Left renal pelvis (tissue), 4 donors: ENCODE measurements at regions not wholly inside any gene's neighbourhood (a gene's known extent, or its start where the extent isn't known, plus 50 kb on each side); places are given as distances from the start of the nearest gene placed in this dataset.

Source experiments
- DNase-seq, 4 donors: peaks; one replicate each; pipeline ENCODE4 v3.0.0-alpha.2; 2013; ENCODE audit warnings: low read depth in 4 of 4, low spot score in 3 of 4

DNA sequence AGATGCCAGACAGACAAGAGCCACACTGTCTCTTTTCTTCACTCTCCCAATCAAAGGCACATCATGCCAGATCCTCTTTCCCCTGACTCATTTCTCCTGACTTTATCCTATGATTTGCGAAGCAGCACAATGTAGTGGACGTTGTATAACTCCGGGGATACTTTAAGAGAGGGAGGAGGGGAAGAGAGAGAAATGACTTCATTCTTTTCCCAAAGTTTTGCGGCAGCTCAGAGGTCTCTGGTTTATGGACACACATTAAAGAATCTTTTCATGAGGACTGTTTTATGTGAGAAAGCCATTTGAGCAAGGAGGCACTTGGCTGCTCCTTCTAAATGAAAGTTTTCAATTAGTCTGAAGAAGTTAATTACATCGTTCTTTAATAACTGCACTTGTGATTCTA, 75.1 kb upstream of the MC3R start:
- DNase-seq = no peak

DNA sequence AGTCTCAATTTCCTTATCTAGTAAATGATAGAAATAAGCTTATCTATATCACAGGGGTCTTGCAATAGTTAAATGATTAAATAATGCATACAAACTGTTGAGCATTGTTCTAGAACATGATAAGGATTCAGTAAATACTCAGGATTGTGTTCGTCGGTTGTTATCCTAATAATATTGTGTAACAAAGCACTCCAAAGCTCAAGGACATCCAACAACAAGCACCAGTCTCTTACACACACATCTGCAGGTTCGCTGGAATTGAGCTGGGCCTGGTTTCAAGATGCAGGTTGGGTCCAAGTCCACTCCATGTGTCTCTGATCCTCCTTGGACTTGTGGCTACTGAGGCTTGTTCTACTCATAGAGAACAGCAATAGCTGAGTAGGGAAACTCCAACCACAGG, 74.1 kb upstream of the MC3R start:
- DNase-seq = no peak

DNA sequence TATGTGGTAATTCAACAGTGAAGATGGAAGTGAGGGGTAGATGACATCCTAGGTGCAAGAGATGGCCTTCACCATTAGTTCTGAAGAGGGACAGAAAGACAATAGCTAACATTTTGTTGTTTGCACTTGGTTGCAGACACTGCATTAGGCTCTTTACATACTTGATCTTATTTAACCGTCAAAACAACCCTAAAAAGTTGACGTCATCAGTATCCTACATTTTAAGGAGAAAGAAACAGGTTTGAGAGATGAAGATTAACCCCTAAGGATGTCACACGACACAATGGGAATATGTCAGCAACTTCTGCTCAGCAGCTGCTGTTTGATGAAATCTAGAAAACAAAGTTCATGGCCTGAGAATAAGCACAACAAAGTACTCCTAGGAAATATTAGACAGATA, 72.6 kb upstream of the MC3R start:
- no peak for DNase-seq

DNA sequence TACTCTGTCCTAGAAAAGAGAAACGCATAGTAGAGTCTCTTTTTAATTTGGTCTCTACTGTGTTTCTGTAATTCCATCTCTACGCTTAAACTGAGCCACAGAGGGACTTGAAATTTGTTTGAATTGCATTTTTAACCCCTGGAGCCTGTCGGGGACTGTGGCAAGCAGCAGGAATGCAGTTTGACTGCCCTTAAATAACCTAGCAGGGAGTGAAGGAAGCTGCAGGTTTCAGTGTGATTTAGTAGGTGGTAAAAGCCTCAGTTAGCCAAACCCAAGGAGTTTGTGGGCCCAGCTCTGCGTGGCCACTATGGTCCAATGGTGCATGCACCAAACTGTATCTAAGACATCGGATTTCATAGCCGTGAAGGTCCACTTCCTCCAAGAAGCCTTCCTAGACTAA, 70.3 kb upstream of the MC3R start:
- no peak for DNase-seq

DNA sequence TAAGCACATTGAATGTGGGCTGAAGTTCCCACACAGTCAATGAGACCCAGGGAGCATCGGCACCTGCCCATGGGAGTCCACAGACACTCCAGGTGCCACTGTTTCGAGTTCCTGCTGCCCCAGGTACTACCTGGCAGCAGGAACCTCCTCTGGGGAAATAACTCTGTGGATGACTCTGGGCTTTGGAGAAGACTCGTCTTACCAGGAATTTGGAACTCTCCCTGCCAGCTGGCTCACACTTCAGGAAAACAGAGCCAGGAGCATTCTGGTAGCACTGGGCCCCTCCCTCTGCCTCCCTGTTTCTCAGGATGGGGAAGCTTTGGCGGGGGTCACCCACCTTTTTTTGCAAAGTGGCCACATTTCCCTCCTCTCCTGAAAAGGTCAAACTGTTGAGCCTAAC, 69.5 kb upstream of the MC3R start:
- DNase-seq = no peak

DNA sequence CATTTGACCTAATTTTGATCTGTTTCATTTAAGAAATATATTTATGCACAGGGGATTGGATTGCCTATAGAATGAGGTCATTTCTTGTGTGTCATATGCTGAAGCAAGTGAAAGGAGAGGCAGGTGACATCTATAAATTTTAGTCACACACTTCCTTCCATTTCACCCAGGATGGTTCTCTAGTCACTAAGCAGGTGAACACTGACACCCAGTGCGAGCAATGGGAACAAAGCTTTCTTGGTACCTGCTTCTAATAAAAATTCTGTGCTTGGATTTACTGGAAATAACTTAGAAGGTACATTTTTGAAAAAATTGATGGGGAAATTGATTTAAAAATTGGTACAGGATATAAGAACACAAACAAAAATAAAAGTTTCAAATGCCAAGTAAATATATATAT, 66.9 kb upstream of the MC3R start:
- no peak for DNase-seq

DNA sequence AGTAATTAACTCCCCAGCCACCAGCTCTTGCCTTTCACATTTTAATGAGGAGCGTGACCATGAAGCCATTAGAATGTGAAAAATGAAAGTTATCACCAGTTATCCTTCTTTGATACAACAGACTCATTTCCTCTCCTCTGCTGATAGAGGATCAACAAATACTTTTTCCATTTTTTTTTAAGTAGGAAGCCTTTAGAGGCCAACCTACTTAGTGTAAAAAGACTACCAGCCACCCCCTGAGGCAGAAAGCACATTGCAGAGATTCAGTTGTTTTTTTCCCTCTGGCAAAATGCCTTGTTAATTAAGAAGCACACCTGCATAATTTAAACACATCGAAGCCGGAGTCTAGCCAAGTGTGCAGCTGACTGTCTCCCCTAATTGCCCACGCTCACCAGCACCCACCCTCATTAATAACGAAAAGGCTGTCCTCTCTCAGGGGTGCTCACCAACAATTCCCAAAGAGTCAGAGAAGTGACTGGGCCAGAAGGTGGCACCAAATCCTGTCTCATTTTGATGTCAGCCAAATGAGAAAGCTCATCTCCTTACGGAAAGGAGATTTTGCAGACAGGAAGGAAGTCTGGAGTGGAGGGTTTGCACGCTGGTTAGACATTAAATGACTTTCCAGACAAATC, 60.9 kb upstream of the MC3R start:
- DNase-seq = no peak

DNA sequence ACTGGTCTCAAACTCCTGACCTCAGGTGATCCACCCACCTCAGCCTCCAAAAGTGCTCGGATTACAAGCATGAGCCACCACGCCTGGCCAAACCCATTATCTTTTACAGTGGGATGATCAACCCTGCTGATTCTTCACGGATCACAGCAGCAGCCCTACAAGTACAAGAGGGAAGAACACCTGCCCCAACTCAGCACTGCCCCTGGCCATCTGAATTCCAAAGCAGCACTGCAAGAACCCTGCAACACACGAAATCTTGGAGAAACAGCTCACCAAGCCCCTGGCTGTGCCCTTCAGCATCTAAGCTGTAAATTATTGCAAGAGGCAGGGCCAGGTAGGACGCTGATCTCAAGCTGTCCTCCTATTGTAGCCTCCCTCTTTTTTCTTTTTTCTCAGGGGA, 54.5 kb upstream of the MC3R start:
- DNase-seq = no peak

DNA sequence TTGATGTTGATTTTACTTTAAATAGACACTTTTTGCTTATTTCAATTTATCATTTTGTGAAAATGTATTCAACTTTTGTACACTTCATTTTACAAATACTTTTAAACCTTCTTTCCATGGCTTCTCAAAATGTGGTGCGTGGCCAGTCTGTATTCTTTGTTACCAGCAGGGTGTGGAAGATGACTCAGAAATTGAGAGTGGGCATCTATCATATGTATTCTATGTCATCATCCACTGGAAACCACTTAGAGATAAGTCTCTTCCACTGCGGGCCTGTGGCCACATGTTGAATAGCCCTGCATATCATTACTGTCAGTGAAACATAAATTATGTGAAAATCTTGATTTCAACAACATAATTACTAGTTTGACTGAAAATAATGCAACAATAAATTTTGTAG, 52.6 kb upstream of the MC3R start:
- DNase-seq = no peak
